ENCODE measurements at regions not wholly inside any gene's neighbourhood (a gene's known extent, or its start where the extent isn't known, plus 50 kb on each side); places are given as distances from the start of the nearest gene placed in this dataset.

DNA sequence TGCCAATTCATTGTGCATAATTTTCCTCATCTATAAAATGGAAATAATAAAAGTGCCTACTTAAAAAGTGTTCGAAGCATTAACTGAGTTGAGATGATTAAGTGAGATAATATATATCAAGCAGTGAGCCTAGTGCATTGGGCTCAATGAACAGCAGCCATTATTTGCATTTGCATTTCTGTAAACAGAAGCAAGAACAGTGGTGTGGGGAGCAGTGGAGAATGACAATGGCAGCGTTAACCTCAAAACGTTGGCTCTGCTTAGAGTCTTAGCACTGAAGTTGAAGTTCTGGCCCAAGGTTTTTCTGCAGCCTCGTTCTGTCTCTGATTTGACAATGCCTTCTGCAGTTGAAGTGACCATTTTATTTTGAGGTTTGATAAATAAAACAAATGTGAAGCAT is 466.3 kb upstream of the ONECUT1 start:
- H3K23ac ChIP-seq (ENCODE audit: low read depth, low read length, poor library complexity): no peak overlapping the region
- H4K8ac ChIP-seq (ENCODE audit: low read depth, low read length): no peak overlapping the region
- H4K91ac ChIP-seq (ENCODE audit: low read depth, low read length, poor library complexity): no peak overlapping the region
- DNase-seq (ENCODE audit: low spot score): no peak
- H2BK12ac ChIP-seq (ENCODE audit: low read length): no peak overlapping the region
- H3K79me1 ChIP-seq (ENCODE audit: low read depth, low read length): no peaks in the 10 kb centered on the region
- H3K14ac ChIP-seq (ENCODE audit: low read length): no peak overlapping the region
- no peak overlapping the region for H2BK120ac ChIP-seq (ENCODE audit: low read depth, low read length)
- H3K4me2 ChIP-seq (ENCODE audit: insufficient read depth, low read length, poor library complexity, severe bottlenecking): no peak overlapping the region
- H2AFZ ChIP-seq (ENCODE audit: low read length): no peak overlapping the region
- H3K27me3 ChIP-seq (ENCODE audit: control insufficient read depth in 3 of 3, insufficient read depth in 3 of 3, low read depth in 1 of 3, low read length in 3 of 3): no peaks in the 10 kb centered on the region
- peaks cover 0 to 5% of the 10 kb centered on the region in 2 donors for H3K4me1 ChIP-seq (ENCODE audit: control insufficient read depth in 2 of 2, insufficient read depth in 1 of 2, low read depth in 1 of 2, low read length in 2 of 2)
- H3K9ac ChIP-seq (ENCODE audit: low read depth, low read length, poor library complexity): no peak overlapping the region
- no CpG with 5 or more reads among the region's 4 CpGs for WGBS, 2 donors (ENCODE audit: extremely low coverage in 2 of 2, insufficient read length in 2 of 2, insufficient replicate concordance in 1 of 2)
- no peak overlapping the region for H3K4ac ChIP-seq (ENCODE audit: low read length)
- no peak overlapping the region for H2BK5ac ChIP-seq (ENCODE audit: low read length)
- H3K27ac ChIP-seq (replicated peaks; ENCODE audit: low read length): no peak overlapping the region
- no peaks in the 10 kb centered on the region for H3K36me3 ChIP-seq (replicated peaks in 1 of 2; ENCODE audit: control insufficient read depth in 2 of 2, insufficient read depth in 2 of 2, low read length in 2 of 2)
- no peak overlapping the region for H2AK5ac ChIP-seq (ENCODE audit: low read depth, low read length)
- no peak overlapping the region for H3K18ac ChIP-seq (ENCODE audit: low read length)
- H3K4me3 ChIP-seq (ENCODE audit: low read length in 2 of 2): no peak overlapping the region
- H2BK15ac ChIP-seq (ENCODE audit: low read length): no peak overlapping the region
- H3K9me3 ChIP-seq (replicated peaks in 1 of 2; ENCODE audit: control insufficient read depth in 2 of 2, insufficient read depth in 1 of 2, low read depth in 1 of 2, low read length in 2 of 2): no peaks in the 10 kb centered on the region

DNA sequence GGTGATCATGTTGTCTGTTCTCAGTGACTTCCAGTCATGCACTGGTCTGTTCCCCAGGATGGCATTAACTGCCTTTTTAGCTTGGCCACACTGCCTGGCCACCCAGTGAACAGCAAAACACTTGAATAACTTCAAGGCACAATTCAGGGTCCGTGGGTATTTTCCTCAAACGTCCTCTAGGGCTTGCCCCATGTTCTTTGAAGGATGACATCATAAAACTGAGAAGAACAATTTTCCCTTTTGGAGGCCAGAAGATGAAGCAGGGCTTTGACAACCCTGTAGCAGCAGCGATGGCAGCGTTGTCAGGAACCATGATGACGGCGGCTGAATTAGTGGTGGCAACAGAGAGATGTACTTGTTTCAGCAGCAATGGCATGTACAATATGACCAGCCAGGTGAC is 465.9 kb upstream of the ONECUT1 start:
- no peak overlapping the region for H2BK12ac ChIP-seq (ENCODE audit: low read length)
- no peaks in the 10 kb centered on the region for H3K36me3 ChIP-seq (replicated peaks in 1 of 2; ENCODE audit: control insufficient read depth in 2 of 2, insufficient read depth in 2 of 2, low read length in 2 of 2)
- no peak overlapping the region for H2BK120ac ChIP-seq (ENCODE audit: low read depth, low read length)
- H3K9ac ChIP-seq (ENCODE audit: low read depth, low read length, poor library complexity): no peak overlapping the region
- H3K18ac ChIP-seq (ENCODE audit: low read length): no peak overlapping the region
- no peaks in the 10 kb centered on the region for H3K79me1 ChIP-seq (ENCODE audit: low read depth, low read length)
- no peak overlapping the region for H2BK5ac ChIP-seq (ENCODE audit: low read length)
- no peak for DNase-seq (ENCODE audit: low spot score)
- peaks cover 0 to 5% of the 10 kb centered on the region in 2 donors for H3K4me1 ChIP-seq (ENCODE audit: control insufficient read depth in 2 of 2, insufficient read depth in 1 of 2, low read depth in 1 of 2, low read length in 2 of 2)
- H4K91ac ChIP-seq (ENCODE audit: low read depth, low read length, poor library complexity): no peak overlapping the region
- WGBS, 2 donors (ENCODE audit: extremely low coverage in 2 of 2, insufficient read length in 2 of 2, insufficient replicate concordance in 1 of 2): no CpG with 5 or more reads among the region's 6 CpGs
- no peak overlapping the region for H3K27ac ChIP-seq (replicated peaks; ENCODE audit: low read length)
- H3K14ac ChIP-seq (ENCODE audit: low read length): no peak overlapping the region
- H3K4me3 ChIP-seq (ENCODE audit: low read length in 2 of 2): no peak overlapping the region
- H2BK15ac ChIP-seq (ENCODE audit: low read length): no peak overlapping the region
- H2AK5ac ChIP-seq (ENCODE audit: low read depth, low read length): no peak overlapping the region
- no peak overlapping the region for H3K4ac ChIP-seq (ENCODE audit: low read length)
- no peaks in the 10 kb centered on the region for H3K27me3 ChIP-seq (ENCODE audit: control insufficient read depth in 3 of 3, insufficient read depth in 3 of 3, low read depth in 1 of 3, low read length in 3 of 3)
- H3K4me2 ChIP-seq (ENCODE audit: insufficient read depth, low read length, poor library complexity, severe bottlenecking): no peak overlapping the region
- H3K9me3 ChIP-seq (replicated peaks in 1 of 2; ENCODE audit: control insufficient read depth in 2 of 2, insufficient read depth in 1 of 2, low read depth in 1 of 2, low read length in 2 of 2): no peaks in the 10 kb centered on the region
- H2AFZ ChIP-seq (ENCODE audit: low read length): no peak overlapping the region
- H4K8ac ChIP-seq (ENCODE audit: low read depth, low read length): no peak overlapping the region
- no peak overlapping the region for H3K23ac ChIP-seq (ENCODE audit: low read depth, low read length, poor library complexity)

DNA sequence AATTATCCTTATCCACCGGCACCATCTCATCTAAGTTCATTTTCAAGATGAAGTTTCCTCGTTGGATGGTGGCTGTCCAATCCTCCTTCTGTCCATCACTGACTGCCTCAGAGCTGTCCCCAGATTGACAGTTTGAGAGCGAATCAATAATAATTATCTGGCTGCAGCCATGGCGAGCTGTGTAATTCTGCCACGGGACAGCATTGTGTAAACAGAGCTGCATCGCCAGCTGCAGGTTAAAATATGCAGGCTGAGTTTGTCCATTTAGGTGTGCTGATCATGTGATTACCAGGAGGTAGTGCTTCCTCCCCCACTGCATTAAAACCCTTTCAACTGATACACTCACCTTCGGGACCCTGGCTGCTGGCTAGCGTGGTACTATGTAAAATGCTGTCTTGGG is 461.9 kb upstream of the ONECUT1 start:
- H3K27me3 ChIP-seq (ENCODE audit: control insufficient read depth in 3 of 3, insufficient read depth in 3 of 3, low read depth in 1 of 3, low read length in 3 of 3): peaks cover 0 to 2% (median 0%) of the 10 kb centered on the region in 3 experiments
- no peak overlapping the region for H4K8ac ChIP-seq (ENCODE audit: low read depth, low read length)
- H2AK5ac ChIP-seq (ENCODE audit: low read depth, low read length): no peak overlapping the region
- H3K4me1 ChIP-seq (ENCODE audit: control insufficient read depth in 2 of 2, insufficient read depth in 1 of 2, low read depth in 1 of 2, low read length in 2 of 2): peaks cover 0 to 7% of the 10 kb centered on the region in 2 donors
- DNase-seq (ENCODE audit: low spot score): no peak
- no peak overlapping the region for H4K91ac ChIP-seq (ENCODE audit: low read depth, low read length, poor library complexity)
- H3K9ac ChIP-seq (ENCODE audit: low read depth, low read length, poor library complexity): no peak overlapping the region
- WGBS, 2 donors (ENCODE audit: extremely low coverage in 2 of 2, insufficient read length in 2 of 2, insufficient replicate concordance in 1 of 2): no CpG with 5 or more reads among the region's 8 CpGs
- no peak overlapping the region for H2BK12ac ChIP-seq (ENCODE audit: low read length)
- H3K4ac ChIP-seq (ENCODE audit: low read length): no peak overlapping the region
- H3K27ac ChIP-seq (replicated peaks; ENCODE audit: low read length): no peak overlapping the region
- no peak overlapping the region for H3K14ac ChIP-seq (ENCODE audit: low read length)
- no peak overlapping the region for H3K4me2 ChIP-seq (ENCODE audit: insufficient read depth, low read length, poor library complexity, severe bottlenecking)
- H3K23ac ChIP-seq (ENCODE audit: low read depth, low read length, poor library complexity): no peak overlapping the region
- H3K9me3 ChIP-seq (replicated peaks in 1 of 2; ENCODE audit: control insufficient read depth in 2 of 2, insufficient read depth in 1 of 2, low read depth in 1 of 2, low read length in 2 of 2): no peaks in the 10 kb centered on the region
- H3K79me1 ChIP-seq (ENCODE audit: low read depth, low read length): no peaks in the 10 kb centered on the region
- H3K36me3 ChIP-seq (replicated peaks in 1 of 2; ENCODE audit: control insufficient read depth in 2 of 2, insufficient read depth in 2 of 2, low read length in 2 of 2): no peaks in the 10 kb centered on the region
- H2BK15ac ChIP-seq (ENCODE audit: low read length): no peak overlapping the region
- no peak overlapping the region for H3K18ac ChIP-seq (ENCODE audit: low read length)
- no peak overlapping the region for H2AFZ ChIP-seq (ENCODE audit: low read length)
- no peak overlapping the region for H3K4me3 ChIP-seq (ENCODE audit: low read length in 2 of 2)
- no peak overlapping the region for H2BK5ac ChIP-seq (ENCODE audit: low read length)
- H2BK120ac ChIP-seq (ENCODE audit: low read depth, low read length): no peak overlapping the region

DNA sequence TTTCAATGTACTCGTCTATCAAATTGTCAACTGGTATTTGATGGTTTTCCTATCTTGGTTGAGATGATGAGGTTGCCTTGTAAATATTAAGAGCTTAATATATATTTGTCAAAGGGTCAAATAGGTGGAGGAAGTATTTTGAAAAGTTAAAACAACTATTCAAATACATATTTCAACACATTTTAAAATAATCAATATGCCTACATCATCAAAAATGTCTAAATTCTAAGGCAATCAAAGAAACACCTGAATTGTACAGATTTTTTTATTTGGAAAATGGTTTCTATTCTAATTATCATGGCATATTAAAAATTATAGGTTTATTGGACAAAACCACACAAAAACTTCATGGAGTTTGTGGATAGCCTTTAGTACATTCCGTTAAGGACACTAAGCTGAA is 461.4 kb upstream of the ONECUT1 start:
- H3K9me3 ChIP-seq (replicated peaks in 1 of 2; ENCODE audit: control insufficient read depth in 2 of 2, insufficient read depth in 1 of 2, low read depth in 1 of 2, low read length in 2 of 2): no peaks in the 10 kb centered on the region
- H3K9ac ChIP-seq (ENCODE audit: low read depth, low read length, poor library complexity): no peak overlapping the region
- H4K8ac ChIP-seq (ENCODE audit: low read depth, low read length): no peak overlapping the region
- H3K27me3 ChIP-seq (ENCODE audit: control insufficient read depth in 3 of 3, insufficient read depth in 3 of 3, low read depth in 1 of 3, low read length in 3 of 3): peaks cover 0 to 2% (median 0%) of the 10 kb centered on the region in 3 experiments
- no peak overlapping the region for H4K91ac ChIP-seq (ENCODE audit: low read depth, low read length, poor library complexity)
- H3K27ac ChIP-seq (replicated peaks; ENCODE audit: low read length): no peak overlapping the region
- no peaks in the 10 kb centered on the region for H3K36me3 ChIP-seq (replicated peaks in 1 of 2; ENCODE audit: control insufficient read depth in 2 of 2, insufficient read depth in 2 of 2, low read length in 2 of 2)
- H3K18ac ChIP-seq (ENCODE audit: low read length): no peak overlapping the region
- H2BK5ac ChIP-seq (ENCODE audit: low read length): no peak overlapping the region
- no peak overlapping the region for H3K23ac ChIP-seq (ENCODE audit: low read depth, low read length, poor library complexity)
- H3K14ac ChIP-seq (ENCODE audit: low read length): no peak overlapping the region
- H2BK15ac ChIP-seq (ENCODE audit: low read length): no peak overlapping the region
- no peak overlapping the region for H2BK12ac ChIP-seq (ENCODE audit: low read length)
- H3K4ac ChIP-seq (ENCODE audit: low read length): no peak overlapping the region
- H3K4me3 ChIP-seq (ENCODE audit: low read length in 2 of 2): no peak overlapping the region
- no peak overlapping the region for H2AFZ ChIP-seq (ENCODE audit: low read length)
- H3K4me1 ChIP-seq (ENCODE audit: control insufficient read depth in 2 of 2, insufficient read depth in 1 of 2, low read depth in 1 of 2, low read length in 2 of 2): peaks cover 0 to 10% of the 10 kb centered on the region in 2 donors
- no CpG with 5 or more reads among the region's 2 CpGs for WGBS, 2 donors (ENCODE audit: extremely low coverage in 2 of 2, insufficient read length in 2 of 2, insufficient replicate concordance in 1 of 2)
- DNase-seq (ENCODE audit: low spot score): no peak
- H2AK5ac ChIP-seq (ENCODE audit: low read depth, low read length): no peak overlapping the region
- no peak overlapping the region for H2BK120ac ChIP-seq (ENCODE audit: low read depth, low read length)
- no peak overlapping the region for H3K4me2 ChIP-seq (ENCODE audit: insufficient read depth, low read length, poor library complexity, severe bottlenecking)
- no peaks in the 10 kb centered on the region for H3K79me1 ChIP-seq (ENCODE audit: low read depth, low read length)
